ENCODE measurements at regions not wholly inside any gene's neighbourhood (a gene's known extent, or its start where the extent isn't known, plus 50 kb on each side); places are given as distances from the start of the nearest gene placed in this dataset.

DNA sequence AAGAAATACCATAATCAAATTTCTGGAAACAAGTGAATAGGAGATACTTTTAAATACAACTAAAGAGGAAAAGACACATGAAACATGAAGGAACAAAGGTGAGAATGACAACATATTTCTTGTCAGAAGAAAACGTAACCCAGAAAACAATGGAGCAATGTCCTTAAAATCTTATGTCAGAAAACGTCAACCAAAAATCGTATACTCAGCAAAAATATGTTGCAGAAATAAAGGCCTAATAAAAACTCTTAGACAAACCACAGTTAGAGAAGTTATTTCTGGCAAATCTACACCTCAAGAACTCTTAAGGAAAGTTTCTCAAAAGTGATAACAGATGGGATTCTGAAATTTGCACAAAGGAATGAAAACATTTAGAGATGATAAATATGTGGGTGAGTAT lies 66.3 kb upstream of the FBXL7 start:
- TF ChIP-seq, protein P1, sequence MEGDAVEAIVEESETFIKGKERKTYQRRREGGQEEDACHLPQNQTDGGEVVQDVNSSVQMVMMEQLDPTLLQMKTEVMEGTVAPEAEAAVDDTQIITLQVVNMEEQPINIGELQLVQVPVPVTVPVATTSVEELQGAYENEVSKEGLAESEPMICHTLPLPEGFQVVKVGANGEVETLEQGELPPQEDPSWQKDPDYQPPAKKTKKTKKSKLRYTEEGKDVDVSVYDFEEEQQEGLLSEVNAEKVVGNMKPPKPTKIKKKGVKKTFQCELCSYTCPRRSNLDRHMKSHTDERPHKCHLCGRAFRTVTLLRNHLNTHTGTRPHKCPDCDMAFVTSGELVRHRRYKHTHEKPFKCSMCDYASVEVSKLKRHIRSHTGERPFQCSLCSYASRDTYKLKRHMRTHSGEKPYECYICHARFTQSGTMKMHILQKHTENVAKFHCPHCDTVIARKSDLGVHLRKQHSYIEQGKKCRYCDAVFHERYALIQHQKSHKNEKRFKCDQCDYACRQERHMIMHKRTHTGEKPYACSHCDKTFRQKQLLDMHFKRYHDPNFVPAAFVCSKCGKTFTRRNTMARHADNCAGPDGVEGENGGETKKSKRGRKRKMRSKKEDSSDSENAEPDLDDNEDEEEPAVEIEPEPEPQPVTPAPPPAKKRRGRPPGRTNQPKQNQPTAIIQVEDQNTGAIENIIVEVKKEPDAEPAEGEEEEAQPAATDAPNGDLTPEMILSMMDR (IDR thresholded peaks at IDR 0.05; ENCODE audit: control insufficient read depth, insufficient read depth, low read depth, low read length, missing control alignments) = no peak
- H3K4me3 ChIP-seq (ENCODE audit: control insufficient read depth, low read depth, low read length) = no peak overlapping the region
- no peak for DNase-seq (ENCODE audit: low read depth)

DNA sequence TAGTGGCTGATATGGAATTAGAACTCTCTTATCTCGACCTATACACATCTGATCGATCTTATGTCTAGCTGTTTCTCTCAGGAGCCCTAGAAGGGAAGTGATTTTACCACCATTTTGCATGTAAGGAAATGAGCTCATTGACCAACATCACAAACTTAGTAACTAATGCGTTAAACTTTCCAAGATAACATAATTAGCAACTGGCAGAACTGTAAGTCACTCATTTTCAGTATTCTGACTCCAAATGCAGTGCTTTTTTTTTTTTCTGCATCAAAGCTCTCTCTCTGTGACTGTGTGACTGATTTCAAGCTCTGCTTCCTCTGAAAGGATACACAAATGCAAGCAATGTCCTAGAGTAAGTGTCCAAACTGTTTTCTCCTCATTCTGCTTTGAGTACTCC lies 68.1 kb upstream of the FBXL7 start:
- H3K4me3 ChIP-seq (ENCODE audit: control insufficient read depth, low read depth, low read length) = no peak overlapping the region
- TF ChIP-seq, protein P1 (IDR thresholded peaks at IDR 0.05; ENCODE audit: control insufficient read depth, insufficient read depth, low read depth, low read length, missing control alignments) = no peak
- DNase-seq (ENCODE audit: low read depth) = no peak

DNA sequence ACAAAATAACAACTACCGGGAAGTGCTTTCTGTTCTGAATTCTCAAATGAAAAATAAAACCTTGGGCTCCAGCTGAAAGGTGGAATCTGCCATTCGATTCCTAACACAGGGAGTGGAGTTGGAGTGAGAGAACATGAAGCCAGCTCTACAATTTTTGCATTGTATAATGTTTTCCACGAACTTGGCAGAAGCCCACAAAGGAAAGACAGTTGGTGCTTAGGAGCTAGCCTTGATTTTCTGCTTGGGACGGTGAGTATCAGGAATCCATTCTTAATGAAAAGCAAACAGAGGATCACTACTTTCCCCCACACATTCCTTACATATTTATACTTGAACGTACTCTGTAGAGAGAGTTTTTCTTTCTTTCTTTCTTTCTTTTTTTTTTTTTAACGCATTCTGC lies 74.2 kb upstream of the FBXL7 start:
- DNase-seq (ENCODE audit: low read depth) = no peak
- H3K4me3 ChIP-seq (ENCODE audit: control insufficient read depth, low read depth, low read length) = no peak overlapping the region
- TF ChIP-seq, protein P1 (IDR thresholded peaks at IDR 0.05; ENCODE audit: control insufficient read depth, insufficient read depth, low read depth, low read length, missing control alignments) = no peak

- no peak overlapping the region for H3K4me3 ChIP-seq (ENCODE audit: control insufficient read depth, low read depth, low read length)
- TF ChIP-seq, protein P1 (IDR thresholded peaks at IDR 0.05; ENCODE audit: control insufficient read depth, insufficient read depth, low read depth, low read length, missing control alignments) = no peak
- DNase-seq (ENCODE audit: low read depth) = no peak
Observed at GRCh38 chr5:15424769-15425168, 75.2 kb upstream of the FBXL7 start.

- TF ChIP-seq, protein P1 (IDR thresholded peaks at IDR 0.05; ENCODE audit: control insufficient read depth, insufficient read depth, low read depth, low read length, missing control alignments) = no peak
- no peak for DNase-seq (ENCODE audit: low read depth)
- no peak overlapping the region for H3K4me3 ChIP-seq (ENCODE audit: control insufficient read depth, low read depth, low read length)
Observed at GRCh38 chr5:15421921-15422412, 78.0 kb upstream of the FBXL7 start.

DNA sequence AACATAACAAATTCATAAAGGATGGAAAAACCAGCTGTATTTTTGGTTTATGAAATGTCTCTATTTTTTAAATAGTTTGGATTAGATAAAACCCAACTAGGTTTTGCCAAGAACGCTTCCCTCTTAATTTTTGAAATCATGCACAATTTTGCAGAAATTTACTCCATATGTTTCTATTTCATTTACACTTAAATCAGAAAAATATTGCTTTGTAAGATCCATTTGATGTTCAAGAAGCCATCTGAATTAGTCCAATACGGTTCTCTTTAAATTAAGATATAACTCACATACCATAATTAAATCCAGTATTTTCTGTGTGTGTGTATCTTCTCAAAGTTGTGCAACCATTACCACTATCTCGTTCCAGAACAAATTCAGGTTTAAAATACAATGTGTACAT lies 78.6 kb upstream of the FBXL7 start:
- DNase-seq (ENCODE audit: low read depth) = no peak
- H3K4me3 ChIP-seq (ENCODE audit: control insufficient read depth, low read depth, low read length) = no peak overlapping the region
- TF ChIP-seq, protein P1 (IDR thresholded peaks at IDR 0.05; ENCODE audit: control insufficient read depth, insufficient read depth, low read depth, low read length, missing control alignments) = no peak

DNA sequence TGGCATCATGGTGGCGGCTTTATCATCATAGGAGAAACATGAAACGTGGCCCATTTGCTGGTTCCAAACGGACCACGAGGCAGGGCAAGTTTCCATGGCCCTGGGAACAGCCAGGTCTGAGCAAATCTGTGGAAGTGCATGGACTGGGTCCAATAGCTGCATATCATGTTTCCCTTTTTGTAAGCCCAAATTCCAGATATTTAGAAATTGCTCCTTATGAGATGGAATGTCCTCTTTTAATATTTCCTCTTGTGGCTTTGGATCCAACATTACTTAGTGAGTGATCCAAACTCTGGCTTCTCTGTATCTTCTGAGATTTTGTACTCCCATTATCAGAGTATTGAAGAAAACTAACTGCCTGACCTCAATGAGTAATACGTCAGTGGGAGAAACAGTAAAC lies 79.8 kb upstream of the FBXL7 start:
- DNase-seq (ENCODE audit: low read depth) = no peak
- TF ChIP-seq, protein P1 (IDR thresholded peaks at IDR 0.05; ENCODE audit: control insufficient read depth, insufficient read depth, low read depth, low read length, missing control alignments) = no peak
- no peak overlapping the region for H3K4me3 ChIP-seq (ENCODE audit: control insufficient read depth, low read depth, low read length)

Data from AG09309 (cell line).